ENCODE measurements at regions not wholly inside any gene's neighbourhood (a gene's known extent, or its start where the extent isn't known, plus 50 kb on each side); places are given as distances from the start of the nearest gene placed in this dataset.

GRCh38 chr11:33476945-33477606, 219.9 kb downstream of the HIPK3 start:
- no peak for DNase-seq (ENCODE audit: low spot score)
- no peak overlapping the region for H3K4me3 ChIP-seq (ENCODE audit: severe bottlenecking)

GRCh38 chr11:33475993-33476392, 218.8 kb downstream of the HIPK3 start:
- no peaks in the 10 kb centered on the region for H3K27me3 ChIP-seq (ENCODE audit: insufficient read depth, poor library complexity, severe bottlenecking)
- no peak for DNase-seq (ENCODE audit: low spot score)
- H3K9me3 ChIP-seq (ENCODE audit: severe bottlenecking): no peaks in the 10 kb centered on the region
- no peaks in the 10 kb centered on the region for H3K36me3 ChIP-seq (ENCODE audit: low read depth)
- no peak overlapping the region for H3K27ac ChIP-seq (ENCODE audit: poor library complexity, severe bottlenecking)
- peak; percentile 62 for ATAC-seq (ENCODE audit: low read depth)
- no peak for TF ChIP-seq CTCF (IDR thresholded peaks at IDR 0.05; ENCODE audit: poor library complexity, severe bottlenecking)
- H3K4me3 ChIP-seq (ENCODE audit: severe bottlenecking): no peak overlapping the region
- peaks cover 8% of the 10 kb centered on the region for H3K4me1 ChIP-seq (ENCODE audit: insufficient read depth, poor library complexity, severe bottlenecking)

More at GRCh38 chr11:33476945-33477606, 219.9 kb downstream of the HIPK3 start:
- Histone ChIP-seq H3K4me1 (ENCODE audit: insufficient read depth, poor library complexity, severe bottlenecking) (peaks cover 8% of the 10 kb centered on the region), H3K36me3 (ENCODE audit: low read depth) (no peaks in the 10 kb centered on the region), H3K27me3 (ENCODE audit: insufficient read depth, poor library complexity, severe bottlenecking) (no peaks in the 10 kb centered on the region), H3K27ac (ENCODE audit: poor library complexity, severe bottlenecking) (no peak overlapping the region), H3K9me3 (ENCODE audit: severe bottlenecking) (no peaks in the 10 kb centered on the region)
- ATAC-seq (ENCODE audit: low read depth): peak; percentile 56; the same call in 2 of the 3 replicates
- no peak for TF ChIP-seq CTCF (IDR thresholded peaks at IDR 0.05; ENCODE audit: poor library complexity, severe bottlenecking)

- H3K27me3 ChIP-seq (ENCODE audit: insufficient read depth, poor library complexity, severe bottlenecking): no peaks in the 10 kb centered on the region
Measured at GRCh38 chr11:33474866-33475265, 217.7 kb downstream of the HIPK3 start.

GRCh38 chr11:33471541-33471940, 214.4 kb downstream of the HIPK3 start:
- H3K4me1 ChIP-seq (ENCODE audit: insufficient read depth, poor library complexity, severe bottlenecking): peaks cover 8% of the 10 kb centered on the region
- DNase-seq (ENCODE audit: low spot score): no peak
- no peak overlapping the region for H3K4me3 ChIP-seq (ENCODE audit: severe bottlenecking)
- H3K36me3 ChIP-seq (ENCODE audit: low read depth): no peaks in the 10 kb centered on the region
- TF ChIP-seq CTCF (IDR thresholded peaks at IDR 0.05; ENCODE audit: poor library complexity, severe bottlenecking): no peak
- no peaks in the 10 kb centered on the region for H3K27me3 ChIP-seq (ENCODE audit: insufficient read depth, poor library complexity, severe bottlenecking)
- ATAC-seq (ENCODE audit: low read depth): no peak
- no peaks in the 10 kb centered on the region for H3K9me3 ChIP-seq (ENCODE audit: severe bottlenecking)
- H3K27ac ChIP-seq (ENCODE audit: poor library complexity, severe bottlenecking): no peak overlapping the region

More at GRCh38 chr11:33474866-33475265, 217.7 kb downstream of the HIPK3 start:
- DNase-seq (ENCODE audit: low spot score): no peak
- no peak for TF ChIP-seq CTCF (IDR thresholded peaks at IDR 0.05; ENCODE audit: poor library complexity, severe bottlenecking)
- no peaks in the 10 kb centered on the region for H3K36me3 ChIP-seq (ENCODE audit: low read depth)
- H3K27ac ChIP-seq (ENCODE audit: poor library complexity, severe bottlenecking): no peak overlapping the region
- no peaks in the 10 kb centered on the region for H3K9me3 ChIP-seq (ENCODE audit: severe bottlenecking)
- H3K4me3 ChIP-seq (ENCODE audit: severe bottlenecking): no peak overlapping the region
- ATAC-seq (ENCODE audit: low read depth): no peak
- peaks cover 8% of the 10 kb centered on the region for H3K4me1 ChIP-seq (ENCODE audit: insufficient read depth, poor library complexity, severe bottlenecking)

- H3K27ac ChIP-seq (ENCODE audit: poor library complexity, severe bottlenecking): no peak overlapping the region
- DNase-seq (ENCODE audit: low spot score) (no peak), ATAC-seq (ENCODE audit: low read depth) (no peak)
- H3K27me3 ChIP-seq (ENCODE audit: insufficient read depth, poor library complexity, severe bottlenecking): no peaks in the 10 kb centered on the region
- H3K36me3 ChIP-seq (ENCODE audit: low read depth): no peaks in the 10 kb centered on the region
- no peaks in the 10 kb centered on the region for H3K9me3 ChIP-seq (ENCODE audit: severe bottlenecking)
- H3K4me3 ChIP-seq (ENCODE audit: severe bottlenecking): no peak overlapping the region
- no peak for TF ChIP-seq CTCF (IDR thresholded peaks at IDR 0.05; ENCODE audit: poor library complexity, severe bottlenecking)
- H3K4me1 ChIP-seq (ENCODE audit: insufficient read depth, poor library complexity, severe bottlenecking): no peaks in the 10 kb centered on the region
Measured at GRCh38 chr11:33467966-33468365, 210.8 kb downstream of the HIPK3 start.

All from RWPE2 (cell line).